GM12891 (cell line): ENCODE measurements at regions not wholly inside any gene's neighbourhood (a gene's known extent, or its start where the extent isn't known, plus 50 kb on each side); places are given as distances from the start of the nearest gene placed in this dataset.

Experiments
- PAX5 ChIP-seq: IDR thresholded peaks from 2 replicates; pipeline ENCODE4 v1.6.1; 2011; ENCODE audit warnings: low read length, moderate library complexity, mild to moderate bottlenecking; ENCODE audit not compliant: insufficient read depth, severe bottlenecking
- POLR2A ChIP-seq: IDR thresholded peaks from 2 replicates; pipeline ENCODE4 v1.6.1; 2011; ENCODE audit warnings: low read depth, low read length, control low read depth
- POLR2AphosphoS5 ChIP-seq: IDR thresholded peaks from 2 replicates; pipeline ENCODE4 v1.6.1; 2011; ENCODE audit warnings: low read depth, low read length, control low read depth
- TAF1 ChIP-seq: IDR thresholded peaks from 2 replicates; pipeline ENCODE4 v1.6.1; 2011; ENCODE audit warnings: low read depth, low read length, control low read depth

DNA sequence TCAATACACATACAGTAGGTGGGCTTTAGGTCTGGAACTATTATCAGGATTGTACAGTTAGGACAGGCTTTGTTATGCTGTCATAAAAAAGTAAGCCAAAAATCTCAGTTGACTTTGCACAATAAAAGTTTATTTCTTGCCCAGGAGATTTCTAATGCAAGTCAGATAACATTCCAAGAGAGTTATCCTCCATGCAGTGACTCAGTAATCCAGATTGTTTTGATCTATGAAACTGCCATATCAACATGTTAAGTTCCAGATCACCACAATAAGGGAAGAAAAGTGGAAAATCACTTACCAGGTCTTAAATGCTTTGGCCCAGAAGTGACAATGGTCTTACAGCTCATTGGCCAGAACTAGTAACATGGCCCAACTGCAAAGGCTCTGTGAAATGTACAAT, 636.2 kb upstream of the KLF12 start:
- TF ChIP-seq POLR2AphosphoS5 (no peak), POLR2A (no peak), TAF1 (no peak), PAX5 (no peak)
